GM23248 (cell line): ENCODE measurements at regions not wholly inside any gene's neighbourhood (a gene's known extent, or its start where the extent isn't known, plus 50 kb on each side); places are given as distances from the start of the nearest gene placed in this dataset.
"Not testable (repeated sequence)": the region's sequence is repeated elsewhere in the genome, so short reads cannot be mapped to it uniquely, and the experiment has no call there.

ENCODE experiments used
- EZH2 ChIP-seq: fragments of 200-600 bp; sonication (generic); IDR thresholded peaks from 2 replicates; pipeline ENCODE4 v1.6.1; 2018; ENCODE audit warnings: antibody characterized with exemption, mild to moderate bottlenecking; ENCODE audit not compliant: insufficient read depth, poor library complexity, severe bottlenecking
- EZH2phosphoT487 ChIP-seq: fragments of 200-600 bp; sonication (generic); IDR thresholded peaks from 2 replicates; pipeline ENCODE4 v1.6.1; 2018; ENCODE audit warnings: antibody characterized with exemption, moderate library complexity, mild to moderate bottlenecking, low read depth; ENCODE audit not compliant: insufficient read depth

DNA sequence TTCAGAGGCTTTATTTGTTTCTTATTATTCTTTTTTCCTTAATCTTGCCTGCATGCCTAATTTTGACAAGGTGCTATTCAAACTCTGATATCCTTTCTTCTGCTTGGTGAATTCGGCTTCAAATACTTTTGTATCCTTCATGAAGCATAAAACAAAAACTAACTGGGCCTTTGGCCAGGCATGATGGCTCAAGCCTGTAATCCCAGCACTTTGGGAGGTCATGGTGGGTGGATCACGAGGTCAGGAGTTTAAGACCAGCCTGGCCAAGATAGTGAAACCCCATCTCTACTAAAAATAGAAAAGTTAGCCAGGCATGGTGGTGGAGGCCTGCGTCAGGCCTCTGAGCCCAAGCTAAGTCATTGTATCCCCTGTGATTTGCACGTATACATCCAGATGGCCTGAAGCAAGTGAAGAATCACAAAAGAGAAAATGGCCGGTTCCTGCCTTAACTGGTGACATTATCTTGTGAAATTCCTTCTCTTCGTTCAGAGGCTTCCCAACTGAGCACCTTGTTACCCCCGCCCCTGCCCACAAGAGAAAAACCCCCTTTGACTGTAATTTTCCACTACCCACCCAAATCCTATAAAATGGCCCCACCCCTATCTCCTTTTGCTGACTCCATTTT is 191.9 kb downstream of the ZNF486 start:
- TF ChIP-seq EZH2phosphoT487, EZH2: not testable (repeated sequence)
